Astrocyte (in vitro differentiated cells and primary cell): ENCODE measurements at regions not wholly inside any gene's neighbourhood (a gene's known extent, or its start where the extent isn't known, plus 50 kb on each side); places are given as distances from the start of the nearest gene placed in this dataset.

Source experiments
- DNase-seq: peaks from one replicate; pipeline ENCODE4 v3.0.0-alpha.2; 2010; ENCODE audit warnings: low read depth
- FAIRE-seq: peaks from 2 replicates; lab custom pipeline; 2011; peaks lifted over from hg19 to GRCh38; lab: Jason Lieb, UNC
- H2AFZ ChIP-seq: 2 replicates; pipeline ENCODE4 v1.6.0; 2012; ENCODE audit warnings: low read depth, low read length, inconsistent platforms
- H3K27ac ChIP-seq: 2 replicates; pipeline ENCODE4 v1.5.1; 2011; ENCODE audit warnings: low read depth, low read length, inconsistent platforms
- H3K27me3 ChIP-seq: 2 replicates; pipeline ENCODE4 v1.6.0; 2011; ENCODE audit warnings: low read length, inconsistent platforms; ENCODE audit not compliant: insufficient read depth
- H3K36me3 ChIP-seq: 2 replicates; pipeline ENCODE4 v1.5.1; 2011; ENCODE audit warnings: low read length, inconsistent platforms; ENCODE audit not compliant: insufficient read depth
- H3K4me1 ChIP-seq: 2 replicates; pipeline ENCODE4 v1.5.1; 2011; ENCODE audit warnings: low read length, inconsistent platforms; ENCODE audit not compliant: insufficient read depth
- H3K4me2 ChIP-seq: 2 replicates; pipeline ENCODE4 v1.6.0; 2012; ENCODE audit warnings: low read length, inconsistent platforms
- H3K4me3 ChIP-seq: 2 replicates; pipeline ENCODE4 v1.5.1; 2011; ENCODE audit warnings: low read depth, mild to moderate bottlenecking, low read length, inconsistent platforms; ENCODE audit not compliant: insufficient read depth
- H3K79me2 ChIP-seq: 2 replicates; pipeline ENCODE4 v1.6.0; 2012; ENCODE audit warnings: mild to moderate bottlenecking, low read length, inconsistent platforms; ENCODE audit not compliant: insufficient read depth
- H3K9ac ChIP-seq: 2 replicates; pipeline ENCODE4 v1.6.0; 2012; ENCODE audit warnings: mild to moderate bottlenecking, low read length, inconsistent platforms
- H3K9me3 ChIP-seq: 2 replicates; pipeline ENCODE4 v1.5.1; 2012; ENCODE audit warnings: low read depth, mild to moderate bottlenecking, low read length, inconsistent platforms; ENCODE audit not compliant: insufficient read depth
- H4K20me1 ChIP-seq: 2 replicates; pipeline ENCODE4 v1.6.0; 2012; ENCODE audit warnings: low read length, inconsistent platforms; ENCODE audit not compliant: insufficient read depth
- H3K27ac Mint-ChIP-seq: one replicate; pipeline ENCODE4 v1.8.0; 2021; ENCODE audit warnings: mild to moderate bottlenecking, mixed read lengths; ENCODE audit not compliant: unreplicated experiment
- H3K27me3 Mint-ChIP-seq: one replicate; pipeline ENCODE4 v1.8.0; 2021; ENCODE audit warnings: low read depth, mixed read lengths; ENCODE audit not compliant: unreplicated experiment
- H3K36me3 Mint-ChIP-seq: one replicate; pipeline ENCODE4 v1.8.0; 2021; ENCODE audit warnings: low read depth, mixed read lengths; ENCODE audit not compliant: unreplicated experiment
- H3K4me1 Mint-ChIP-seq: one replicate; pipeline ENCODE4 v1.8.0; 2021; ENCODE audit warnings: low read depth, mixed read lengths; ENCODE audit not compliant: unreplicated experiment
- H3K4me3 Mint-ChIP-seq: one replicate; pipeline ENCODE4 v1.8.0; 2021; ENCODE audit warnings: mild to moderate bottlenecking, moderate library complexity, mixed read lengths; ENCODE audit not compliant: unreplicated experiment
- H3K9me3 Mint-ChIP-seq: one replicate; pipeline ENCODE4 v1.8.0; 2021; ENCODE audit warnings: mild to moderate bottlenecking, mixed read lengths; ENCODE audit not compliant: unreplicated experiment
- CTCF ChIP-seq: IDR thresholded peaks from 2 replicates; pipeline ENCODE4 v1.5.1; 2011; ENCODE audit warnings: low read depth, mild to moderate bottlenecking, inconsistent platforms, low read length, moderate library complexity; ENCODE audit not compliant: insufficient read depth
- EZH2 ChIP-seq: IDR thresholded peaks from 2 replicates; pipeline ENCODE4 v1.6.1; 2012; ENCODE audit warnings: mild to moderate bottlenecking, low read length, inconsistent platforms; ENCODE audit not compliant: insufficient read depth

GRCh38 chr10:128306535-128306934 lies 180.3 kb upstream of the MKI67 start:
- H3K9me3 Mint-ChIP-seq: peaks cover 14% of the 10 kb centered on the region
- Histone ChIP-seq H4K20me1 (no peaks in the 10 kb centered on the region), H3K36me3 (no peaks in the 10 kb centered on the region), H3K9me3 (peaks cover 5% of the 10 kb centered on the region), H3K79me2 (no peaks in the 10 kb centered on the region), H3K4me2 (no peak overlapping the region), H3K27ac (no peak overlapping the region), H3K4me1 (no peaks in the 10 kb centered on the region), H2AFZ (no peak overlapping the region), H3K9ac (no peak overlapping the region), H3K27me3 (no peaks in the 10 kb centered on the region), H3K4me3 (no peak overlapping the region)
- H3K36me3 Mint-ChIP-seq: no peaks in the 10 kb centered on the region
- H3K4me3 Mint-ChIP-seq: no peak overlapping the region
- FAIRE-seq (no peak), DNase-seq (no peak)
- H3K27ac Mint-ChIP-seq: no peak overlapping the region
- H3K27me3 Mint-ChIP-seq: peaks cover 17% of the 10 kb centered on the region
- no peak for TF ChIP-seq EZH2
- no peak for TF ChIP-seq CTCF
- no peaks in the 10 kb centered on the region for H3K4me1 Mint-ChIP-seq

- H3K4me3 ChIP-seq: no peak overlapping the region
- no peak overlapping the region for H3K4me2 ChIP-seq
- H3K27me3 Mint-ChIP-seq: peaks cover 17% of the 10 kb centered on the region
- no peak overlapping the region for H3K27ac Mint-ChIP-seq
- no peaks in the 10 kb centered on the region for H3K4me1 ChIP-seq
- H3K36me3 Mint-ChIP-seq: no peaks in the 10 kb centered on the region
- peaks cover 12% of the 10 kb centered on the region for H3K9me3 Mint-ChIP-seq
- no peaks in the 10 kb centered on the region for H4K20me1 ChIP-seq
- H3K27me3 ChIP-seq: no peaks in the 10 kb centered on the region
- H3K9ac ChIP-seq: no peak overlapping the region
- DNase-seq (no peak), FAIRE-seq (no peak)
- H2AFZ ChIP-seq: no peak overlapping the region
- H3K36me3 ChIP-seq: no peaks in the 10 kb centered on the region
- no peak overlapping the region for H3K27ac ChIP-seq
- H3K4me1 Mint-ChIP-seq: no peaks in the 10 kb centered on the region
- H3K79me2 ChIP-seq: no peaks in the 10 kb centered on the region
- H3K9me3 ChIP-seq: peaks cover 5% of the 10 kb centered on the region
- TF ChIP-seq CTCF (no peak), EZH2 (no peak)
- H3K4me3 Mint-ChIP-seq: no peak overlapping the region
Observed at GRCh38 chr10:128306966-128307365, 180.7 kb upstream of the MKI67 start.

GRCh38 chr10:128307820-128308219 lies 181.6 kb upstream of the MKI67 start:
- H3K4me3 Mint-ChIP-seq: no peak overlapping the region
- no peak overlapping the region for H3K4me2 ChIP-seq
- DNase-seq (no peak), FAIRE-seq (no peak)
- no peak overlapping the region for H3K27ac ChIP-seq
- peaks cover 8% of the 10 kb centered on the region for H3K9me3 Mint-ChIP-seq
- H3K9me3 ChIP-seq: peaks cover 5% of the 10 kb centered on the region
- no peak overlapping the region for H2AFZ ChIP-seq
- H3K36me3 ChIP-seq: no peaks in the 10 kb centered on the region
- H4K20me1 ChIP-seq: no peaks in the 10 kb centered on the region
- no peak overlapping the region for H3K27ac Mint-ChIP-seq
- no peak overlapping the region for H3K9ac ChIP-seq
- H3K4me1 Mint-ChIP-seq: no peaks in the 10 kb centered on the region
- no peaks in the 10 kb centered on the region for H3K79me2 ChIP-seq
- no peaks in the 10 kb centered on the region for H3K4me1 ChIP-seq
- peaks cover 21% of the 10 kb centered on the region for H3K27me3 Mint-ChIP-seq
- no peaks in the 10 kb centered on the region for H3K27me3 ChIP-seq
- TF ChIP-seq CTCF (no peak), EZH2 (no peak)
- no peaks in the 10 kb centered on the region for H3K36me3 Mint-ChIP-seq
- H3K4me3 ChIP-seq: no peak overlapping the region
